K562 (cell line): ENCODE measurements at regions not wholly inside any gene's neighbourhood (a gene's known extent, or its start where the extent isn't known, plus 50 kb on each side); places are given as distances from the start of the nearest gene placed in this dataset.

Experiments used
- ATAC-seq: fragments of 200-7000 bp; cut with Tn5 transposase; 3 replicates; pipeline ENCODE4 v1.9.1; 2020; ENCODE audit warnings: moderate library complexity
- BruUV-seq: library from RNA; stranded (reverse); fragments of 400-500 nt; replicated peaks from 2 replicates; lab custom pipeline; 2021; lab: Mats Ljungman, UMichigan
- CTCF ChIA-PET: fragments of 300-600 bp; formaldehyde crosslinking; extraction: SDS; loops from one replicate; lab custom pipeline; 2021; ENCODE audit warnings: low intra/inter-chr PET ratio; lab: Yijun Ruan, JAX
- POLR2A ChIA-PET: fragments of 300-600, 350-650 bp; sonication (Branson Sonifier 250); formaldehyde crosslinking; extraction: SDS; loops from one replicate; lab custom pipeline; 2021; ENCODE audit warnings: antibody characterized with exemption, inconsistent platforms; lab: Yijun Ruan, JAX
- DNase-seq, 4 experiments: peaks; one replicate each; pipeline versions ENCODE4 v3.0.0 to v3.0.0-alpha.2; 2011 to 2018; ENCODE audit warnings: low spot score in 3 of 4, mixed read lengths in 3 of 4; ENCODE audit errors: extremely low read depth in 1 of 4
- FAIRE-seq: peaks from 2 replicates; lab custom pipeline; 2011; peaks lifted over from hg19 to GRCh38; lab: Jason Lieb, UNC
- H2AFZ ChIP-seq: 2 replicates; pipeline ENCODE4 v1.6.0; 2011; ENCODE audit warnings: low read depth, low read length, control low read depth, inconsistent platforms
- H3K27ac ChIP-seq: fragments of 200-600 bp; 3 replicates; pipeline ENCODE4 v1.8.0; 2011; ENCODE audit warnings: low read depth, mild to moderate bottlenecking, control low read depth, inconsistent platforms, low read length, moderate library complexity, mixed read lengths; ENCODE audit errors: extremely low read depth
- H3K27me3 ChIP-seq, 2 experiments: fragments of 300-600 bp in 1 of 2; 2 replicates in 1 of 2; 3 replicates in 1 of 2; pipeline versions ENCODE4 v1.6.0 to v1.8.0; 2011; ENCODE audit warnings: inconsistent platforms in 2 of 2, low read length in 2 of 2, mild to moderate bottlenecking in 1 of 2, mixed read lengths in 1 of 2, moderate library complexity in 1 of 2; ENCODE audit not compliant: control insufficient read depth in 2 of 2, insufficient read depth in 2 of 2
- H3K36me3 ChIP-seq: fragments of 300-600 bp; 3 replicates; pipeline ENCODE4 v1.8.0; 2011; ENCODE audit warnings: mild to moderate bottlenecking, low read length, inconsistent platforms; ENCODE audit not compliant: control insufficient read depth, insufficient read depth
- H3K4me1 ChIP-seq, 2 experiments: fragments of 200-600 bp in 1 of 2; replicated peaks in 1 of 2; 2 replicates in 1 of 2; 3 replicates in 1 of 2; pipeline versions ENCODE4 v1.5.1 to v1.8.0; 2011; ENCODE audit warnings: inconsistent platforms in 2 of 2, low read length in 2 of 2, mild to moderate bottlenecking in 1 of 2, mixed read lengths in 1 of 2, moderate library complexity in 1 of 2; ENCODE audit not compliant: control insufficient read depth in 2 of 2, insufficient read depth in 2 of 2
- H3K4me2 ChIP-seq: 2 replicates; pipeline ENCODE4 v1.6.1; 2011; ENCODE audit warnings: low read length, control low read depth, inconsistent platforms, mixed read lengths; ENCODE audit not compliant: insufficient read depth
- H3K4me3 ChIP-seq: fragments of 200-600 bp; sonication (generic), shearing (Covaris generic); 2 replicates; pipeline ENCODE4 v1.5.1; 2016; ENCODE audit warnings: control low read depth, inconsistent platforms
- H3K79me2 ChIP-seq: fragments of 200-600 bp; 3 replicates; pipeline ENCODE4 v1.8.0; 2011; ENCODE audit warnings: low read length, inconsistent platforms; ENCODE audit not compliant: control insufficient read depth, insufficient read depth
- H3K9ac ChIP-seq, 2 experiments: 2 replicates each; pipeline versions ENCODE4 v1.6.0 to v1.6.1; 2011; ENCODE audit warnings: low read depth in 2 of 2, low read length in 2 of 2, control low read depth in 1 of 2, inconsistent platforms in 1 of 2, mild to moderate bottlenecking in 1 of 2, mixed read lengths in 1 of 2; ENCODE audit not compliant: insufficient read depth in 1 of 2
- H3K9me1 ChIP-seq: one replicate; pipeline ENCODE4 v1.6.0; 2011; ENCODE audit warnings: inconsistent platforms, mild to moderate bottlenecking, low read length, moderate library complexity; ENCODE audit not compliant: control insufficient read depth, insufficient read depth
- H3K9me3 ChIP-seq: replicated peaks from 2 replicates; pipeline ENCODE4 v1.5.1; 2011; ENCODE audit warnings: low read depth, low read length, inconsistent platforms; ENCODE audit not compliant: control insufficient read depth, insufficient read depth
- H4K20me1 ChIP-seq: replicated peaks from 2 replicates; pipeline ENCODE4 v1.6.1; 2011; ENCODE audit warnings: low read length, inconsistent platforms, mixed read lengths; ENCODE audit not compliant: control insufficient read depth, insufficient read depth
- BCOR ChIP-seq: fragments of 450-650 bp; IDR thresholded peaks from 2 replicates; pipeline ENCODE4 v1.6.1; 2016
- ELF4 ChIP-seq: fragments of 450-650 bp; formaldehyde crosslinking; IDR thresholded peaks from 2 replicates; pipeline ENCODE4 v1.4.0; 2022; ENCODE audit warnings: missing genetic modification characterization
- ESRRB ChIP-seq: fragments of 250-450 bp; sonication (Bioruptor Pico); IDR thresholded peaks from 2 replicates; pipeline ENCODE4 v1.5.0; 2020; ENCODE audit warnings: mild to moderate bottlenecking, moderate library complexity, borderline replicate concordance
- GATA2 ChIP-seq: sonication (generic); formaldehyde crosslinking; IDR thresholded peaks from 2 replicates; pipeline ENCODE4 v1.4.0; 2020; ENCODE audit warnings: mild to moderate bottlenecking, missing genetic modification reagents
- PCBP2 ChIP-seq: fragments of 200-400 bp; formaldehyde crosslinking; IDR thresholded peaks from 2 replicates; pipeline ENCODE4 v1.6.1; 2018; ENCODE audit warnings: low read length, low read depth, mild to moderate bottlenecking, moderate library complexity; ENCODE audit not compliant: poor library complexity, severe bottlenecking
- RBM14 ChIP-seq: fragments of 200-400 bp; formaldehyde crosslinking; IDR thresholded peaks from 2 replicates; pipeline ENCODE4 v1.6.1; 2018; ENCODE audit warnings: low read depth, mild to moderate bottlenecking, low read length, moderate library complexity, borderline replicate concordance; ENCODE audit not compliant: insufficient read depth
- SP1 ChIP-seq: sonication (generic); formaldehyde crosslinking; IDR thresholded peaks from 2 replicates; pipeline ENCODE4 v1.8.1; 2022; ENCODE audit warnings: mild to moderate bottlenecking, missing genetic modification reagents
- ZNF551 ChIP-seq: fragments of 250-450 bp; sonication (Bioruptor Pico); IDR thresholded peaks from 2 replicates; pipeline ENCODE4 v1.5.0; 2021; ENCODE audit warnings: mild to moderate bottlenecking, moderate library complexity
- ZNF707 ChIP-seq: fragments of 250-450 bp; sonication (Bioruptor Pico); conservative IDR thresholded peaks from 2 replicates; pipeline ENCODE4 v1.8.0; 2022; ENCODE audit warnings: inconsistent platforms, mild to moderate bottlenecking, moderate library complexity
- WGBS: fragments of 100-300 bp; shearing (Covaris generic); methylation state at CpG from one replicate; pipeline ENCODE4 v1.1.6; 2016; ENCODE audit warnings: low coverage, mixed read lengths; ENCODE audit not compliant: insufficient coverage; ENCODE audit errors: missing lambda C conversion rate; 5-methylcytosine and 5-hydroxymethylcytosine counted together
- in situ Hi-C: fragments of 300-500 bp; cut with MboI; formaldehyde crosslinking; loops from 4 replicates; pipeline ENCODE4 v1.15.0; 2018; ENCODE audit warnings: inconsistent platforms, mixed read lengths
- intact Hi-C: fragments of 100-400 bp; cut with micrococcal nuclease; formaldehyde crosslinking; loops from 2 replicates; pipeline ENCODE4 v1.14.2; 2022

DNA sequence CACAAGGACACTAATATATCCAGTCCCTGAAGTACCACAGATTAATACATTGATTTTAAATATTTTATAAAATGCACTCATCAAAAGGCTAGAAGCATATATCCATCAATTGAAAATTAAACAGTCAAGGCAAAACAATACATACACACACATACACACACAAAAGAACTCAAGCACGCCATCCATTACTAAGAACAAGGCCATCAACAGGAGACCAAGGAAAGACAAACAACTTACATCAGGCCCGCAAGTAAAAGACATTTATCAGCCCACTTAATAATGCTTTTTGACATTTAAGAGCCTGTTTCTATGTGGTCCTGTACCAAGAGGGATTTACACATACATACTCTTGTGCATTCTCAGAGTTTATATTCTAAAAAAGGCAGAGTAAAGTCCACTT, 50.0 kb upstream of the ZNF827 start:
- no peak overlapping the region for H3K4me3 ChIP-seq
- no peak overlapping the region for H3K4me2 ChIP-seq
- intact Hi-C loops, result no loop called here
- H2AFZ ChIP-seq, result no peak overlapping the region
- FAIRE-seq (no peak), DNase-seq (no peak), ATAC-seq (no peak)
- no peaks in the 10 kb centered on the region for H4K20me1 ChIP-seq
- BruUV-seq, result no TSS peak
- H3K9ac ChIP-seq, result no peak overlapping the region
- H3K27ac ChIP-seq, result no peak overlapping the region
- 0% methylated on average over 2 of the region's 2 CpGs for WGBS
- in situ Hi-C loops, result no loop called here
- no peaks in the 10 kb centered on the region for H3K9me3 ChIP-seq
- no peaks in the 10 kb centered on the region for H3K36me3 ChIP-seq
- no peaks in the 10 kb centered on the region for H3K27me3 ChIP-seq
- ChIA-PET POLR2A (no interaction called here), CTCF (no interaction called here)
- no peaks in the 10 kb centered on the region for H3K79me2 ChIP-seq
- no peaks in the 10 kb centered on the region for H3K4me1 ChIP-seq
- TF ChIP-seq ESRRB (no peak), ZNF551 (CRISPR knock-in tag) (no peak), BCOR (no peak), ELF4 (CRISPR knock-in tag) (no peak), GATA2 (no peak), RBM14 (no peak), ZNF707 (CRISPR knock-in tag) (no peak), SP1 (no peak), PCBP2 (no peak)
- no peaks in the 10 kb centered on the region for H3K9me1 ChIP-seq
